ENCODE measurements at regions not wholly inside any gene's neighbourhood (a gene's known extent, or its start where the extent isn't known, plus 50 kb on each side); places are given as distances from the start of the nearest gene placed in this dataset.

DNA sequence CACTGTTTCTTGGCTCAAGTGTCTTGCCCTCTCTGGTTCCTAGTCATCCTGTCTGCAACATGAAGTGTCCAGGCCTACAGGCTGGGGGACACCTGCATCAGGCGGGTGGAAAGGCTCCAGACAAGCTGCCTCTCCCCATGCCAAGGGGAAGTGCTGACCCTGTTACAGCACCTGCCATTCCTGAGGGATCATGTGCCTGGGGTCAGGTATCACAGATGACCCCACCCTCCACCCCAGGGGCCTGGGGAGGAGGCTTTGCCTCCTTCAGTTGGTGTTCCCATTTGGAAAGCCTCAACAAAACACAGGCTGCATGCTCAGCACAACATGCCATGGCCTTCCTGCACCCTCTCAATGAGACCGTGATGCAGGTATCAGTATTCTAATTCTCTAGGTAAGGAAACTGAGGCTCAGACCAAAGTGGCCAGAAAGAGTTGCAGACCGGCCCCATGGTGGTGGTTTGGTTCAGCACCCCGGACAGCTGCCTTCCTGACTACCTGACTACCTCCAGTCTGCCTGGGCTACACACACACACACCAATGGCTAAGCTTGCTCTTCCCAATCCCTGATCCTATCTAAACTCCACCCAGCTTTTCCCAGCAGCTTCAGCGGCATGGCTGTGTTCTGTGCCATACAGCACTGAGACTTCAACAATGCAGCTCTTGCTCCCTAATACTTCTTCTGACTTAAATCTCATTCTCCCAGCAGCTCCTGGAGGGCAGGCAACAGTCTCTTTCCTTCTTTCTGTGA is 69.7 kb upstream of the LINGO1 start:
- Histone ChIP-seq H3K79me2 (ENCODE audit: insufficient read depth, low read length) (no peaks in the 10 kb centered on the region), H3K36me3 (replicated peaks in 1 of 2; ENCODE audit: control insufficient read depth in 1 of 2, insufficient read depth in 2 of 2, low read length in 2 of 2) (no peaks in the 10 kb centered on the region), H3K4me1 (ENCODE audit: insufficient read depth, low read length) (no peaks in the 10 kb centered on the region), H3K4me2 (ENCODE audit: low read depth, low read length) (no peak overlapping the region), H3K9ac (ENCODE audit: insufficient read depth, low read depth, low read length) (no peak overlapping the region), H3K4me3 (replicated peaks in 1 of 3; ENCODE audit: insufficient read depth in 1 of 3, low read depth in 2 of 3, low read length in 3 of 3) (no peak overlapping the region), H3K9me3 (ENCODE audit: low read length) (no peaks in the 10 kb centered on the region), H4K20me1 (ENCODE audit: insufficient read depth, low read length) (peaks cover 5% of the 10 kb centered on the region; the same call in 1 of the 2 replicates), H3K27me3 (ENCODE audit: control insufficient read depth in 1 of 2, insufficient read depth in 2 of 2, low read length in 2 of 2) (peaks cover 0 to 10% of the 10 kb centered on the region in 2 experiments; a peak in 1 of 5 replicates), H2AFZ (ENCODE audit: low read length) (no peak overlapping the region), H3K27ac (ENCODE audit: extremely low read length, insufficient read depth, low read length) (no peak overlapping the region)
- ATAC-seq (peak; percentile 66), DNase-seq (ENCODE audit: low spot score) (no peak), FAIRE-seq (no peak)
- in situ Hi-C loops (cut with HindIII; ENCODE audit: extremely low pct_ligation_motif_present, low pct_unique_long_range_greater_than_20kb) (no loop called here), intact Hi-C loops (cut with micrococcal nuclease; ENCODE audit: unreplicated experiment) (no loop called here)
- BruUV-seq (replicated peaks) = no TSS peak
- ChIA-PET CTCF (ENCODE audit: low intra/inter-chr PET ratio, low total read pairs) (no interaction called here), POLR2A (no interaction called here)
- 9% methylated on average over 5 of the region's 5 CpGs for WGBS (ENCODE audit: low lambda C conversion rate)
- TF ChIP-seq MIER2 (CRISPR knock-in tag; IDR thresholded peaks at IDR 0.05) (peak; percentile 96), SALL1 (CRISPR knock-in tag; IDR thresholded peaks at IDR 0.05) (peak; percentile 40), ATF2 (CRISPR knock-in tag; IDR thresholded peaks at IDR 0.05) (no peak), ARNT2 (CRISPR knock-in tag; IDR thresholded peaks at IDR 0.05; ENCODE audit: low read depth) (no peak), MAFG (CRISPR knock-in tag; IDR thresholded peaks at IDR 0.05) (no peak), RFX5 (IDR thresholded peaks at IDR 0.05; ENCODE audit: low read depth, low read length) (no peak), ZNF232 (CRISPR knock-in tag; IDR thresholded peaks at IDR 0.05; ENCODE audit: borderline replicate concordance) (peak; percentile 50; the same call in 1 of the 2 replicates), WIZ (CRISPR knock-in tag; IDR thresholded peaks at IDR 0.05) (no peak), EHMT2 (IDR thresholded peaks at IDR 0.05; ENCODE audit: borderline replicate concordance, low read depth, low read length) (peak; percentile 71; the same call in 1 of the 2 replicates), ZNF790 (CRISPR knock-in tag; IDR thresholded peaks at IDR 0.05; ENCODE audit: borderline replicate concordance) (no peak), ZNF24 (IDR thresholded peaks at IDR 0.05) (no peak), PHF8 (CRISPR knock-in tag; IDR thresholded peaks at IDR 0.05) (no peak)
- TF ChIP-seq, protein P1, sequence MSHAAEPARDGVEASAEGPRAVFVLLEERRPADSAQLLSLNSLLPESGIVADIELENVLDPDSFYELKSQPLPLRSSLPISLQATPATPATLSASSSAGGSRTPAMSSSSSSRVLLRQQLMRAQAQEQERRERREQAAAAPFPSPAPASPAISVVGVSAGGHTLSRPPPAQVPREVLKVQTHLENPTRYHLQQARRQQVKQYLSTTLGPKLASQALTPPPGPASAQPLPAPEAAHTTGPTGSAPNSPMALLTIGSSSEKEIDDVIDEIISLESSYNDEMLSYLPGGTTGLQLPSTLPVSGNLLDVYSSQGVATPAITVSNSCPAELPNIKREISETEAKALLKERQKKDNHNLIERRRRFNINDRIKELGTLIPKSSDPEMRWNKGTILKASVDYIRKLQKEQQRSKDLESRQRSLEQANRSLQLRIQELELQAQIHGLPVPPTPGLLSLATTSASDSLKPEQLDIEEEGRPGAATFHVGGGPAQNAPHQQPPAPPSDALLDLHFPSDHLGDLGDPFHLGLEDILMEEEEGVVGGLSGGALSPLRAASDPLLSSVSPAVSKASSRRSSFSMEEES (CRISPR knock-in tag; IDR thresholded peaks at IDR 0.05) = 0 out of 2 replicates have a peak, but pooled peaks have one; percentile 43
- TF ChIP-seq, protein P2, sequence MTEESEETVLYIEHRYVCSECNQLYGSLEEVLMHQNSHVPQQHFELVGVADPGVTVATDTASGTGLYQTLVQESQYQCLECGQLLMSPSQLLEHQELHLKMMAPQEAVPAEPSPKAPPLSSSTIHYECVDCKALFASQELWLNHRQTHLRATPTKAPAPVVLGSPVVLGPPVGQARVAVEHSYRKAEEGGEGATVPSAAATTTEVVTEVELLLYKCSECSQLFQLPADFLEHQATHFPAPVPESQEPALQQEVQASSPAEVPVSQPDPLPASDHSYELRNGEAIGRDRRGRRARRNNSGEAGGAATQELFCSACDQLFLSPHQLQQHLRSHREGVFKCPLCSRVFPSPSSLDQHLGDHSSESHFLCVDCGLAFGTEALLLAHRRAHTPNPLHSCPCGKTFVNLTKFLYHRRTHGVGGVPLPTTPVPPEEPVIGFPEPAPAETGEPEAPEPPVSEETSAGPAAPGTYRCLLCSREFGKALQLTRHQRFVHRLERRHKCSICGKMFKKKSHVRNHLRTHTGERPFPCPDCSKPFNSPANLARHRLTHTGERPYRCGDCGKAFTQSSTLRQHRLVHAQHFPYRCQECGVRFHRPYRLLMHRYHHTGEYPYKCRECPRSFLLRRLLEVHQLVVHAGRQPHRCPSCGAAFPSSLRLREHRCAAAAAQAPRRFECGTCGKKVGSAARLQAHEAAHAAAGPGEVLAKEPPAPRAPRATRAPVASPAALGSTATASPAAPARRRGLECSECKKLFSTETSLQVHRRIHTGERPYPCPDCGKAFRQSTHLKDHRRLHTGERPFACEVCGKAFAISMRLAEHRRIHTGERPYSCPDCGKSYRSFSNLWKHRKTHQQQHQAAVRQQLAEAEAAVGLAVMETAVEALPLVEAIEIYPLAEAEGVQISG (CRISPR knock-in tag; IDR thresholded peaks at IDR 0.05) = peak; percentile 26; the same call in 1 of the 2 replicates
- TF ChIP-seq, protein P3, sequence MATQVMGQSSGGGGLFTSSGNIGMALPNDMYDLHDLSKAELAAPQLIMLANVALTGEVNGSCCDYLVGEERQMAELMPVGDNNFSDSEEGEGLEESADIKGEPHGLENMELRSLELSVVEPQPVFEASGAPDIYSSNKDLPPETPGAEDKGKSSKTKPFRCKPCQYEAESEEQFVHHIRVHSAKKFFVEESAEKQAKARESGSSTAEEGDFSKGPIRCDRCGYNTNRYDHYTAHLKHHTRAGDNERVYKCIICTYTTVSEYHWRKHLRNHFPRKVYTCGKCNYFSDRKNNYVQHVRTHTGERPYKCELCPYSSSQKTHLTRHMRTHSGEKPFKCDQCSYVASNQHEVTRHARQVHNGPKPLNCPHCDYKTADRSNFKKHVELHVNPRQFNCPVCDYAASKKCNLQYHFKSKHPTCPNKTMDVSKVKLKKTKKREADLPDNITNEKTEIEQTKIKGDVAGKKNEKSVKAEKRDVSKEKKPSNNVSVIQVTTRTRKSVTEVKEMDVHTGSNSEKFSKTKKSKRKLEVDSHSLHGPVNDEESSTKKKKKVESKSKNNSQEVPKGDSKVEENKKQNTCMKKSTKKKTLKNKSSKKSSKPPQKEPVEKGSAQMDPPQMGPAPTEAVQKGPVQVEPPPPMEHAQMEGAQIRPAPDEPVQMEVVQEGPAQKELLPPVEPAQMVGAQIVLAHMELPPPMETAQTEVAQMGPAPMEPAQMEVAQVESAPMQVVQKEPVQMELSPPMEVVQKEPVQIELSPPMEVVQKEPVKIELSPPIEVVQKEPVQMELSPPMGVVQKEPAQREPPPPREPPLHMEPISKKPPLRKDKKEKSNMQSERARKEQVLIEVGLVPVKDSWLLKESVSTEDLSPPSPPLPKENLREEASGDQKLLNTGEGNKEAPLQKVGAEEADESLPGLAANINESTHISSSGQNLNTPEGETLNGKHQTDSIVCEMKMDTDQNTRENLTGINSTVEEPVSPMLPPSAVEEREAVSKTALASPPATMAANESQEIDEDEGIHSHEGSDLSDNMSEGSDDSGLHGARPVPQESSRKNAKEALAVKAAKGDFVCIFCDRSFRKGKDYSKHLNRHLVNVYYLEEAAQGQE (IDR thresholded peaks at IDR 0.05; ENCODE audit: borderline replicate concordance in 1 of 2, low read depth in 1 of 2, low read length in 2 of 2) = peak; percentile 89 to 95
